ENCODE measurements at regions not wholly inside any gene's neighbourhood (a gene's known extent, or its start where the extent isn't known, plus 50 kb on each side); places are given as distances from the start of the nearest gene placed in this dataset.

GRCh38 chr2:22801071-22801470 is 583.9 kb upstream of the KLHL29 start:
- DNase-seq: no peak

GRCh38 chr2:22801970-22802369 is 583.0 kb upstream of the KLHL29 start:
- no peak for DNase-seq

- no peak for DNase-seq
These were observed 577.1 kb upstream of the KLHL29 start for GRCh38 chr2:22807872-22808271.

- DNase-seq: no peak
These were observed 574.4 kb upstream of the KLHL29 start for GRCh38 chr2:22810602-22811001.

GRCh38 chr2:22812065-22812680 is 572.8 kb upstream of the KLHL29 start:
- no peak for DNase-seq

- no peak for DNase-seq
These were observed 567.8 kb upstream of the KLHL29 start for GRCh38 chr2:22817197-22817596.

- no peak for DNase-seq
These were observed 563.5 kb upstream of the KLHL29 start for GRCh38 chr2:22821458-22821857.

- DNase-seq: no peak
These were observed 562.1 kb upstream of the KLHL29 start for GRCh38 chr2:22822835-22823234.

- no peak for DNase-seq
These were observed 560.4 kb upstream of the KLHL29 start for GRCh38 chr2:22824618-22825017.

GRCh38 chr2:22826703-22827102 is 558.3 kb upstream of the KLHL29 start:
- no peak for DNase-seq

GRCh38 chr2:22829791-22830190 is 555.2 kb upstream of the KLHL29 start:
- no peak for DNase-seq

GRCh38 chr2:22832196-22832595 is 552.8 kb upstream of the KLHL29 start:
- no peak for DNase-seq

- DNase-seq: no peak
These were observed 546.5 kb upstream of the KLHL29 start for GRCh38 chr2:22838461-22838860.

- no peak for DNase-seq
These were observed 542.6 kb upstream of the KLHL29 start for GRCh38 chr2:22842205-22842869.

GRCh38 chr2:22843919-22844537 is 541.0 kb upstream of the KLHL29 start:
- no peak for DNase-seq

GRCh38 chr2:22850310-22850709 is 534.7 kb upstream of the KLHL29 start:
- no peak for DNase-seq

GRCh38 chr2:22854588-22854987 is 530.4 kb upstream of the KLHL29 start:
- peak; percentile 69 for DNase-seq

- DNase-seq: peak; percentile 75
These were observed 529.9 kb upstream of the KLHL29 start for GRCh38 chr2:22855081-22855480.

- DNase-seq: peak; percentile 36
These were observed 529.2 kb upstream of the KLHL29 start for GRCh38 chr2:22855761-22856184.

GRCh38 chr2:22867973-22868372 is 517.0 kb upstream of the KLHL29 start:
- DNase-seq: no peak

GRCh38 chr2:22878121-22878520 is 506.9 kb upstream of the KLHL29 start:
- DNase-seq: no peak

- DNase-seq: no peak
These were observed 505.7 kb upstream of the KLHL29 start for GRCh38 chr2:22879009-22879863.

- DNase-seq: no peak
These were observed 504.8 kb upstream of the KLHL29 start for GRCh38 chr2:22880161-22880560.
